ENCODE measurements at regions not wholly inside any gene's neighbourhood (a gene's known extent, or its start where the extent isn't known, plus 50 kb on each side); places are given as distances from the start of the nearest gene placed in this dataset.
"Not testable (repeated sequence)": the region's sequence is repeated elsewhere in the genome, so short reads cannot be mapped to it uniquely, and the experiment has no call there.

- no peak for ATAC-seq
- no peak for DNase-seq
- Mint-ChIP-seq H3K27ac (no peak overlapping the region), H3K4me1 (no peaks in the 10 kb centered on the region), H3K27me3 (no peaks in the 10 kb centered on the region), H3K36me3 (ENCODE audit: low read depth) (no peaks in the 10 kb centered on the region), H3K4me3 (no peak overlapping the region), H3K9me3 (peaks cover 8% of the 10 kb centered on the region)
These were observed 249.7 kb downstream of the LRIG3 start for GRCh38 chr12:58670623-58671022.

- DNase-seq (no peak), ATAC-seq (no peak)
- Mint-ChIP-seq H3K9me3 (peaks cover 8% of the 10 kb centered on the region), H3K4me1 (no peaks in the 10 kb centered on the region), H3K27ac (no peak overlapping the region), H3K4me3 (no peak overlapping the region), H3K36me3 (ENCODE audit: low read depth) (no peaks in the 10 kb centered on the region), H3K27me3 (no peaks in the 10 kb centered on the region)
These were observed 249.1 kb downstream of the LRIG3 start for GRCh38 chr12:58671196-58671595.

- Mint-ChIP-seq H3K27ac (no peak overlapping the region), H3K27me3 (no peaks in the 10 kb centered on the region), H3K4me1 (no peaks in the 10 kb centered on the region), H3K36me3 (ENCODE audit: low read depth) (peaks cover under 1% of the 10 kb centered on the region), H3K4me3 (no peak overlapping the region), H3K9me3 (peaks cover 5% of the 10 kb centered on the region)
- ATAC-seq = no peak
- no peak for DNase-seq
These were observed 247.3 kb downstream of the LRIG3 start for GRCh38 chr12:58673021-58673420.

DNA sequence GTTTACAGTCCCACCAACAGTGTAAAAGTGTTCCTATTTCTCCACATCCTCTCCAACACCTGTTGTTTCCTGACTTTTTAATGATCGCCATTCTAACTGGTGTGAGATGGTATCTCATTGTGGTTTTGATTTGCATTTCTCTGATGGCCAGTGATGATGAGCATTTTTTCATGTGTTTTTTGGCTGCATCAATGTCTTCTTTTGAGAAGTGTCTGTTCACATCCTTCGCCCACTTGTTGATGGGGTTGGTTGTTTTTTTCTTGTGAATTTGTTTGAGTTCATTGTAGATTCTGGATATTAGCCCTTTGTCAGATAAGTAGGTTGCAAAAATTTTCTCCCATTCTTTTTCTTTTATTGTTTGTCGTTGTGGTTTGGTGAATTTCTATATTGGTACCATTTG, 242.5 kb downstream of the LRIG3 start:
- H3K9me3 Mint-ChIP-seq = peaks cover 20% of the 10 kb centered on the region
- not testable (repeated sequence) for H3K36me3 Mint-ChIP-seq (ENCODE audit: low read depth); ATAC-seq; H3K4me1 Mint-ChIP-seq; H3K27me3 Mint-ChIP-seq; H3K4me3 Mint-ChIP-seq; H3K27ac Mint-ChIP-seq; DNase-seq

DNA sequence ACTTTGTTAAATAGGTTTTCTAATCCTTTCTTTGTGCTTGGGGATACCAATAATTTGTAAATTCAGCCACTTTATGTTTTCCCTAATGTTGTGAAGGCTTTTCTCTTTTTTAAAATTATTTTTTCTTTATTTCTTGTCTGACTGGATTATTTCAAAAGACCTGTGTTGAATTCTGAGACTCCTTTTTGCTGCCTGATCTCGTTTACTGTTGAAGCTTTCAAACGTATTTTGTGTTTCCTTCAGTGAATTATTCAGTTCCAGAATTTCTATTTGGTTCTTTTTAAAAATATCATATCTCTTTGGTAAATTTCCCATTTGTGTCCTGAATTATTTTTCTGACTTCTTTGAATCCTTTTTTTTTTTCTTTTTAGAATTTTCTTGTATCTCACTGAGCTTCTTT, 241.6 kb downstream of the LRIG3 start:
- H3K4me3 Mint-ChIP-seq = no peak overlapping the region
- ATAC-seq = no peak
- H3K4me1 Mint-ChIP-seq = no peaks in the 10 kb centered on the region
- DNase-seq = no peak
- no peak overlapping the region for H3K27ac Mint-ChIP-seq
- H3K9me3 Mint-ChIP-seq = peaks cover 20% of the 10 kb centered on the region
- H3K36me3 Mint-ChIP-seq (ENCODE audit: low read depth) = peaks cover 2% of the 10 kb centered on the region
- no peaks in the 10 kb centered on the region for H3K27me3 Mint-ChIP-seq

GRCh38 chr12:58681730-58682129, 238.6 kb downstream of the LRIG3 start:
- peaks cover 22% of the 10 kb centered on the region for H3K9me3 Mint-ChIP-seq
- no peak overlapping the region for H3K27ac Mint-ChIP-seq

GRCh38 chr12:58695263-58695662, 225.0 kb downstream of the LRIG3 start:
- no peak overlapping the region for H3K4me3 Mint-ChIP-seq
- no peak for DNase-seq

More at GRCh38 chr12:58681730-58682129, 238.6 kb downstream of the LRIG3 start:
- ATAC-seq = no peak
- Mint-ChIP-seq H3K36me3 (ENCODE audit: low read depth) (peaks cover 2% of the 10 kb centered on the region), H3K4me1 (no peaks in the 10 kb centered on the region), H3K27me3 (no peaks in the 10 kb centered on the region), H3K4me3 (no peak overlapping the region)
- DNase-seq = no peak

DNA sequence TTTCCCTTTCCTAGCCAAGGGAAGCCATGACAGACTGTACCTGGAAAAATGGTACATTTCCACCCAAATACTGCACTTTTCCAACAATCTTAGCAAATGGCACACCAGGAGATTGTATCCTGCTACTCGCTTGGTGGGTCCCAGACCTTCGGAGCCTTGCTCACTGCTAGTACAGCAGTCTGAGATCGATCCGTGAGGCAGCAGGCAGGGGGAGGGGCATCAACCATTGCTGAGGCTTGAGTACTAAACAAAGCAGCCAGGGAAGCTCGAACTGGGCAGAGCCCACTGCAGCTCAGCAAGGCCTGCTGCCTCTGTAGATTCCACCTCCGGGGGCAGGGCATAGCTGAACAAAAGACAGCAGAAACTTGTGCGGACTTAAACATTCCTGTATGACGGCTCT, 218.8 kb downstream of the LRIG3 start:
- peaks cover 28% of the 10 kb centered on the region for H3K9me3 Mint-ChIP-seq
- no peak for DNase-seq
- H3K4me3 Mint-ChIP-seq = no peak overlapping the region
- H3K27me3 Mint-ChIP-seq = no peaks in the 10 kb centered on the region
- no peak for ATAC-seq
- no peaks in the 10 kb centered on the region for H3K36me3 Mint-ChIP-seq (ENCODE audit: low read depth)
- H3K27ac Mint-ChIP-seq = no peak overlapping the region
- no peaks in the 10 kb centered on the region for H3K4me1 Mint-ChIP-seq

More at GRCh38 chr12:58695263-58695662, 225.0 kb downstream of the LRIG3 start:
- Mint-ChIP-seq H3K4me1 (no peaks in the 10 kb centered on the region), H3K27ac (no peak overlapping the region), H3K9me3 (peaks cover 40% of the 10 kb centered on the region), H3K27me3 (no peaks in the 10 kb centered on the region), H3K36me3 (ENCODE audit: low read depth) (no peaks in the 10 kb centered on the region)
- no peak for ATAC-seq

DNA sequence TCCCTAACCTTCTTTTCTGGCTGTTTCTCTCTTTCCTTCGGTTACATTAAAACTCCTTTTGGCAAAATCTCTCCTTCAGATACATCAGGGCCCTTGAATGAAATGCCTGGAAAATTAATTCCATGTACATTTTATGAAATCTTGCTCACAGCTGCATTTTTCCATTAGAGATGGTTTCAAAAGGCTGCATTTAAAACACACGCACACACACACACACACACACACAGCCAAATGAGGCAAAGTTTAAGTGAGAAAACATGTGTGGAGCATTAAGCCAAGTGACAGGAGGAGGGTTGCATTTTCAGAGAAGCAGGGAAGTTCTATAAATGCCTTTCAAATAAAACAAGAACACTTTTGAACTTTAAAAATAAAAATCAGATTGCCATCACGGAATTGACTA, 216.4 kb downstream of the LRIG3 start:
- Mint-ChIP-seq H3K27me3 (no peaks in the 10 kb centered on the region), H3K9me3 (peaks cover 17% of the 10 kb centered on the region), H3K4me3 (no peak overlapping the region), H3K27ac (no peak overlapping the region), H3K36me3 (ENCODE audit: low read depth) (no peaks in the 10 kb centered on the region), H3K4me1 (no peaks in the 10 kb centered on the region)
- no peak for ATAC-seq
- DNase-seq = no peak

DNA sequence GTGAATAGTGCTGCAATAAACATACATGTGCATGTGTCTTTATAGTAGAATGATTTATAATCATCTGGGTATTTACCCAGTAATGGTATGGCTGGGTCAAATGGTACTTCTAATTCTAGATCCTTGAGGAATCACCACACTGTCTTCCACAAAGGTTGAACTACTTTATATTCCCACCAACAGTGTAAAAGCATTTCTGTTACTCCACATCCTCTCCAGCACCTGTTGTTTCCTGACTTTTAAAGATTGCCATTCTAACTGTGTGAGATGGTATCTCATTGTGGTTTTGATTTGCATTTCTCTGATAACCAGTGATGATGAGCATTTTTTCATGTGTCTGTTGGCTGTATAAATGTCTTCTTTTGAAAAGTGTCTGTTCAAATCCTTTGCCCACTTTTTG, 215.5 kb downstream of the LRIG3 start:
- ATAC-seq; DNase-seq; H3K4me3 Mint-ChIP-seq; H3K4me1 Mint-ChIP-seq; H3K27ac Mint-ChIP-seq; H3K36me3 Mint-ChIP-seq (ENCODE audit: low read depth); H3K27me3 Mint-ChIP-seq: not testable (repeated sequence)
- peaks cover 17% of the 10 kb centered on the region for H3K9me3 Mint-ChIP-seq

GRCh38 chr12:58710901-58711300, 209.4 kb downstream of the LRIG3 start:
- Mint-ChIP-seq H3K27ac (no peak overlapping the region), H3K9me3 (peaks cover 7% of the 10 kb centered on the region), H3K4me3 (no peak overlapping the region), H3K27me3 (no peaks in the 10 kb centered on the region), H3K36me3 (ENCODE audit: low read depth) (no peaks in the 10 kb centered on the region), H3K4me1 (no peaks in the 10 kb centered on the region)
- DNase-seq (no peak), ATAC-seq (no peak)

DNA sequence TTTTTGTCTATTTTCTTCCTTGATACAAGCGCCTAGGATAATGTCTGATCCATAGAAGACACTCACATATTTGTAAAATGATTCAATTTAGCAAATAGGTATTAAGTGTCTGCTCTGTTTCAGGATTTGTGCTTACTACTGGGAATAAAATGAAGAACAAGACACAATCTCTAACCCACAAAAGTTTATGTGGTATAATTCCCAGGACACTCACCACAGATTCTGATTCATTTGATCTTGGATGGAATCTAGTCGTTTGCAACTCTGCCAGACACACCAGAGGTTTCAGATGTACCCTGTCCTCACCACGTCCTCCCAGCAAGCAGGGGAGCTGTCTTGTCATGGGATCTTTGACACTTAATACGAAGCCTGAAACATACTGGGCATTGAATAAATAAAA, 208.3 kb downstream of the LRIG3 start:
- Mint-ChIP-seq H3K9me3 (no peaks in the 10 kb centered on the region), H3K27ac (no peak overlapping the region), H3K36me3 (ENCODE audit: low read depth) (no peaks in the 10 kb centered on the region), H3K27me3 (no peaks in the 10 kb centered on the region), H3K4me1 (no peaks in the 10 kb centered on the region), H3K4me3 (no peak overlapping the region)
- DNase-seq (no peak), ATAC-seq (no peak)

DNA sequence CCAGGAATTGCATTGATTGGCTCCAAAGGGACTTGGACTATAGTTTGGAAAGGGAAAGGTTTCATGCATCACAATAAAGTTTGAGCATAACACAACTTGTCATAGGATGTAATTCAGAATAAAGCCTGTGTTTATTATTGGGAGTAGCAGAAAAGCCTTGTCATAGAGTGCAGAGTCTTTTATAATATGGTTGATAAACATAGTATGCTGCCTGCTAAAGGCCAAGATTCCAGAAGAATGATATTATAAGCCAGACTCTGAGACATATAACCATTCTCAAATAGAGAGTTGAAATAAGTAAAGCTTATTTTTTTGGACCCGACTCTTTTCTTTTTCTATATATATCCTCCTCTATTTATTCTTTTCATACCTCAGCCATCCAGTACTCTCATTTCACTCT, 207.3 kb downstream of the LRIG3 start:
- H3K36me3 Mint-ChIP-seq (ENCODE audit: low read depth) = no peaks in the 10 kb centered on the region
- no peaks in the 10 kb centered on the region for H3K4me1 Mint-ChIP-seq
- H3K4me3 Mint-ChIP-seq = no peak overlapping the region
- ATAC-seq (no peak), DNase-seq (no peak)
- no peaks in the 10 kb centered on the region for H3K27me3 Mint-ChIP-seq
- no peaks in the 10 kb centered on the region for H3K9me3 Mint-ChIP-seq
- no peak overlapping the region for H3K27ac Mint-ChIP-seq

DNA sequence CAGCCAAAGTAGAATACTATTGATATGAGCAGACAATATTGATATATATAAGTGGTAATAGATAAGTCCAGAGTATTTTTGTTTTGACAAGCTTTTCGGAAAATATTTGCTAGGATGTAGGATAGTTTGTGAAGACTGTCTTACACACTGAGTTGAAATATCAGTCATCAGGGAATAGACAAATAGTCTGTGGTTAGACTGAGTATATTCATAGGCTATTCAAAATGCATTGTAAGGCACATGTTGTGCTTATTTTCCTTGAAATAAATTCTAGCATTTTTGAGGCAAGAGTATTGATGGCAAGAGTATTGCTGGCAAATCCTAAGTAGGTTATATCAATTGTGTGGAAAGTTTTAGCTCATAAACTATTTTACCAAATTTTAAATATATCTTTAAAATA, 201.1 kb downstream of the LRIG3 start:
- Mint-ChIP-seq H3K4me1 (no peaks in the 10 kb centered on the region), H3K27me3 (no peaks in the 10 kb centered on the region), H3K9me3 (no peaks in the 10 kb centered on the region), H3K4me3 (no peak overlapping the region), H3K36me3 (ENCODE audit: low read depth) (no peaks in the 10 kb centered on the region), H3K27ac (no peak overlapping the region)
- DNase-seq = no peak
- no peak for ATAC-seq

- Mint-ChIP-seq H3K36me3 (ENCODE audit: low read depth) (no peaks in the 10 kb centered on the region), H3K9me3 (peaks cover 7% of the 10 kb centered on the region), H3K4me1 (no peaks in the 10 kb centered on the region), H3K27ac (no peak overlapping the region), H3K27me3 (no peaks in the 10 kb centered on the region), H3K4me3 (no peak overlapping the region)
- no peak for ATAC-seq
- no peak for DNase-seq
These were observed 199.9 kb downstream of the LRIG3 start for GRCh38 chr12:58720421-58720820.

DNA sequence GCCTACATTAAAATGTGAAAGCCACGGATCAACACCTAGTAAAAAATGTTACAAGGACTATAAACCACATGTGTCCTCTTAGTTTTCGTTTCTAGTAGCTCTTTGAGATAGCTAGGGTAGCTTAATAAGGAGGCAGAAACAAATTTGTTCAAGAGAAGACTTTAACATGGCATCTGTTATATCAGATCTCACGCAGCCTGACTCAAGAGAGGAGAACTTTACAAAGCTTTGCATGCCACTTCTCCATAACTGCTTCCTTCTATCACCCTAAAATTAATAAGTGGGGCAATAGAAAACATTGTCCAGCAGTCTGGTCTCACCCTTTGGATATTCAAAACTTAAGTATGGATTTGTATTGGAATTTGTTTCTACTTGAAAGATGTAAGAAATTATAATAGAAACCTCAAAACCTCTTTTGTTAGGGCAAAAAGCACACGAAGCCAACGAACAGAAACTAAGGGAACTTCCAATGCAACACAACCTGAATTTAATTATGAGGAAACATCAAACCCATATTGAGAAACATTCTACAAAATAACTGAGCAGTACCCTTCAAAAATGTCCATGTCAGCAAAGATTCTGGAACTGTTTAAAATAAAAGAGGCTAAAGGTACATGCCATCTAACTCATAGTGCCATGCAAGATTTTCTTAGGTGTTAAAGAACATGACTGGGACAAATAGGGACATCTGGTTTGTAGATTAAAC, 194.8 kb downstream of the LRIG3 start:
- no peak for DNase-seq
- Mint-ChIP-seq H3K36me3 (ENCODE audit: low read depth) (no peaks in the 10 kb centered on the region), H3K27ac (no peak overlapping the region), H3K27me3 (no peaks in the 10 kb centered on the region), H3K9me3 (peaks cover 11% of the 10 kb centered on the region), H3K4me3 (no peak overlapping the region), H3K4me1 (no peaks in the 10 kb centered on the region)
- ATAC-seq = no peak

All from activated naive CD8-positive, alpha-beta T cell treated with anti-CD3 and anti-CD28 coated beads, Interleukin-2, amount 50 U/mL, for 24 hours (primary cell).